GM20000 (cell line): ENCODE measurements at regions not wholly inside any gene's neighbourhood (a gene's known extent, or its start where the extent isn't known, plus 50 kb on each side); places are given as distances from the start of the nearest gene placed in this dataset.

Source experiments
- DNase-seq: peaks from one replicate; pipeline ENCODE4 v3.0.0; 2012; ENCODE audit warnings: low spot score
- TF ChIP-seq, protein P1 (sequence below): IDR thresholded peaks from 2 replicates; pipeline ENCODE4 v1.5.1; 2012; ENCODE audit warnings: mild to moderate bottlenecking, control low read depth; ENCODE audit errors: extremely low read depth, missing control alignments

DNA sequence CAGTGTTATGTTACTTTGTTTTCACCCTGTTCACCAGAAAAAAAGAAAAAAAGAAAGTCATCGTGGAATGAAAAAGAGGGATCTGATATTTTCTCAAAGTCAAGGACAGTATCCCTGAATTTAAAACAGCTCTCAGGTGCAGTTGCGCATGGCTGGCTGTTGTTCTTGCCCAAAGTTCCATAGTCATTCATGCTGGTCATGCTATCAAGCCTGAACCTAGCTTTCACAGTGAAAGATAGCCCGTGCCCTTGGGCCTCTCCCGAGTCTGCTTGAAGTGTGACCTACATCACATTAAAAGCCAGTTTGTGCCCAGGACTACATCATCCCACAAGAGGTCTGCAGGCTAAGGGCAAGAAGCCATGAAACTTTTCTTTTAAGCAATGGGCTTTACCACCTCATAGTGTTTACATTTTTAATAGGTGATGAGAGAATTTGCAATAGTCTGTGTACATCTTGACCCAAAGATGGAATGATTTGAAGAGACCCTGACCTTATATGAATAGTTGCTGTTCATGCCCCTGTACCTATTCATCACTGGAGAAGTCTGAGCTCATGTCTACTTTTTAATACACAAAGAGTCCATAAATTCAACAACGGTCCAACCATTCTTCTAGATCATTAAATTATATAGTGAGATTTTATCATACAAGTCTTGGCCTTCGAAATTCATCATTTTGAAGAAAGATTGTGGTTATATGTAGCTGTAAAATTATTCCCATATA lies 522.5 kb upstream of the MCTP2 start:
- TF ChIP-seq, protein P1, sequence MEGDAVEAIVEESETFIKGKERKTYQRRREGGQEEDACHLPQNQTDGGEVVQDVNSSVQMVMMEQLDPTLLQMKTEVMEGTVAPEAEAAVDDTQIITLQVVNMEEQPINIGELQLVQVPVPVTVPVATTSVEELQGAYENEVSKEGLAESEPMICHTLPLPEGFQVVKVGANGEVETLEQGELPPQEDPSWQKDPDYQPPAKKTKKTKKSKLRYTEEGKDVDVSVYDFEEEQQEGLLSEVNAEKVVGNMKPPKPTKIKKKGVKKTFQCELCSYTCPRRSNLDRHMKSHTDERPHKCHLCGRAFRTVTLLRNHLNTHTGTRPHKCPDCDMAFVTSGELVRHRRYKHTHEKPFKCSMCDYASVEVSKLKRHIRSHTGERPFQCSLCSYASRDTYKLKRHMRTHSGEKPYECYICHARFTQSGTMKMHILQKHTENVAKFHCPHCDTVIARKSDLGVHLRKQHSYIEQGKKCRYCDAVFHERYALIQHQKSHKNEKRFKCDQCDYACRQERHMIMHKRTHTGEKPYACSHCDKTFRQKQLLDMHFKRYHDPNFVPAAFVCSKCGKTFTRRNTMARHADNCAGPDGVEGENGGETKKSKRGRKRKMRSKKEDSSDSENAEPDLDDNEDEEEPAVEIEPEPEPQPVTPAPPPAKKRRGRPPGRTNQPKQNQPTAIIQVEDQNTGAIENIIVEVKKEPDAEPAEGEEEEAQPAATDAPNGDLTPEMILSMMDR: no peak
- no peak for DNase-seq

DNA sequence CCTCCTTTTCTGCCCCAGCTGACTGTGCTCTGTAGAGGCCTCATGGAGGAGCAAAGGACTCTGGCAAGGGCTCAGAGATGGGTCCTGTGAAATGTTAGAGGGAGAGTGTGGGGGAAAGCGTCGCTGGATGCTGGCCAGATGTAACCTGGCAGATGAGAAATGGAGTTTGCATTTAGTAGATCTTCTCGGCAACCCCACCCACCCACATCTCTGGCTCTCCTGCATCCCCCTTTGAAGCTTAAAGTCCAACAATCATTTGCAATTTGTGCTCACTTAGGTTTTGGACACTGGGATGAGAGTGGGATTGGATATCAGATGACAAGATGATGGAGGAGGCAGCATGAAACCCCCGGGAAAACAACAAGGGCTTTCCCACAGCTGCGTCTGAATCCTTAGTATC lies 523.6 kb upstream of the MCTP2 start:
- TF ChIP-seq, protein P1: no peak

DNA sequence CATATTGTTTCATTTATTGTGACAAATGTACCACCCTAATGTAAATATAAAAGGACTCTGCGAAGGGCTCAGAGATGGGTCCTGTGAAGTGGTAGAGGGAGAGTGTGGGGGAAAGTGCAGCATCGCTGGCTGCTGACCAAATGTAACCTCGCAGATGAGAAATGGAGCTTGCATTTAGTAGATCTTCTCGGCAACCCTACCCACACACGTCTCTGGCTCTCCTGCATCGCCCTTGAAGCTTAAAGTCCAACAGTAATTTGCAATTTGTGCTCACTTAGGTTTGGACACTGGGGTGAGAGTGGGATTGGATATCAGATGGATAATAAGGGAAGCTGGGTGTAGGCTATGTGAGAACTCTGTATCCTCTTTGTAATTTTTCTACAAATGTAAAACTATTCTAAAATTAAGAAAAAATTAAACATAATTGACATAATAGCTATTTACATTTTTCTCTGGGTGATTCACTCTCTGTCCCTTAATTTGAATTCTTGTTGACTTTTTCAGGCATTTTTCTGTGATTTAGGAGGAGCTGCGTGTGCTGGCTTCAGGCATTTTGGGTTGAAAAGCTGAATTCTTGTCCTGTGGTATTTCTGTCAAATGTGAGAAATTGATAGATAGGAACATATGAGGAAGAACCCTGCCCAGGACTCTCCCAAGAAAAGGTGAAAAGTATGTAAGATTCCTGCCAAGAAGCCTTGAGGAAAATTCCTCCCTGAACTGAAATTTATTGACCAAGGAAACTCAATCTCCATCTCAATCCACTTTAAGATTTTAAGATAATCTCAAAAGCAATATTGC lies 524.7 kb upstream of the MCTP2 start:
- no peak for DNase-seq

More for the DNA sequence above, 523.6 kb upstream of the MCTP2 start:
- no peak for DNase-seq

DNA sequence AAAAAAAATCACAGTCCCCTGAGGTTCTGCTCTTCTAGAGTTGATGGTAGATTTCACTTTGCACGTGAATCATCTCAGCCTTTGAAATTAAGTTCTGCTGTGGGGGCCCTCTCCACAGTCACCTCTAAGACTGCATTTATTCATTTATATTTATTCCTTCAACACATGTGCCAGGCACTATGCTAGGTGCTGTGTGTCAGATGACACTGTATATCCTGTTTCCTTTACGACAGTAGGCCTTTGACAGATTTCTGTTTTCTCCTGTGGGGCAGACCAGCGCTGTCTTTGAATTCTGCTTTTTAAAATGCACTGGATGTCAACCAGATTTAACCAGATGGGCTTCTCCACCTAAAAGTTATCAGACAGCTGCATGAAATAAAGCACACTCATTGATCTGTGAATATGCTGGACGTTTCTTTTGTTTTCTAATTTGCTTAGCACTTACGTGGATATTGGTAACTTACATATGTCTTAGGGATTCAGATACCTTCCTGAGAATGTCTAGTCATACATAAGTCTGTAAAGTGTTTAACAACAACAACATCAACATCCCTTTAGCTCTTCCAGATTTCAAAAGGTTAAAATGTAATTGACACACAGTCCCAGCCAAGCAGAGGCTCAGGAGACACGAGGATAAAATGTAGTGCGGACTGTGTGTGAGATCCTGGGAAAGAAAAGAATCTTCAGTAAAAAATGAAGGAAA lies 525.5 kb upstream of the MCTP2 start:
- DNase-seq: no peak
- TF ChIP-seq, protein P1: no peak

More for the DNA sequence above, 524.7 kb upstream of the MCTP2 start:
- TF ChIP-seq, protein P1: no peak

DNA sequence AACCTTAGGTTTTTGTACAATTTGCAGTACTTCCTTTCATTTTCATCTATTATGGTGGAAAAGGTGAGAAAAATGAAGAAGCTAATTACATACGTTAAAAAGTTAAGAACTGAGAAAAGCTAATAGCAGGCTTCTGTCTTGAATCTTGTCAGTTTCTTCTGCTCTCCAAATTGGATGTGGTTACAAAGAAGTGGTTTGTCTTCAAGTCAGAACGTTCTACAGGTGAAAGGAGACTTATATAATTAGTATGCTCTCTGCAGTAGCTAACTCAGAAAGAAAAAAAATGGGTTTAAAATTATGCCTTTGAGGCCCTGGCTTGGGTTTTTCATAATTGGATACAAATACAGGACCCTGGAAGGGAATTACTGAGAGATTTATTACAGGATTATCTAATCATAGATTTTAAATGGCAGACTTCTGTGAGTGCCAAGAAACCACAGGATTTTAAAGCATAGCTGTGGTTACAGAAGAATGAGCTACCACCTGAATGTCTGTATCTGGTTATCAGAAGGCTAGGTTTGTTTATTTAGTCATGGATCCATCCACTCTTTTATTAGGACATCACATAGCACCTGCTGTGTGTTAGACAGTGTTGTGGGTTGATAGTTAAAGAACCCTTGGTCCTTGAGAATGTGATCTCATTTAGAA lies 528.1 kb upstream of the MCTP2 start:
- no peak for DNase-seq
- TF ChIP-seq, protein P1: no peak

DNA sequence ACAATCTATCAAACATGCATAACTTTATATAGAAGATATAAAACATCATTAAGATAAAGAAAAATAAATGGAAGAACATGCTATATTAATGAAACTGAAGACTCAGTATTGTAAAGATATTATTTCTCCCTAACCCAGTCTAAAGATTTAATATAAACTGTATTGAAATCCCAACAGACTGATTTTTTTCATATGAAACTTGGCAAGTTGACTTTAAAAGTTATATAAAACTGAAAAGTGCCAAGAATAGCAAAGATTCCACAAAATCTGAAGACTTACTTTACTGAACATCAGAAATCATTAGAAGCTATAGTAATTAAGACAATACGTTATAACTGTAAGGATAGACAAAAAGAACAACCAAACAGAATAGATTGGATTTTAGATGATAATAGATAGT lies 531.3 kb upstream of the MCTP2 start:
- TF ChIP-seq, protein P1: no peak
- no peak for DNase-seq

DNA sequence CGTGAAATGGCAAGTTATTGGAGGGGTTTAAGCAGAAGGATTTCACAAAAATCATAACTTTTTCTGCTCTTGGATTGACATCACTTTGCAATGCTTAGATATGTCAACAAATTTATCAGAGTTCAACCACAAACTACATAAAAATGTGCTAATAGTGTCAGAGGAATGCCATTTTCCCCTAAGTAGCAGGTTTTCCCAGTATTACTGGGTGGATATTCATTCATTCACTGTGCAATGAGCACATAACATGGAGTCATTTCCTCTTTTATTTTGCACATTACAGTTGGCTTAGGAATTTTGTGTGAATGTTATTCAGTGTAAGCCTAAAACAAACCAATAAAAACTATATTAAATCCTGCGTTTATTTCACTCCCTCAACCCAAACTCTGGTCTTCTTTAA lies 537.3 kb upstream of the MCTP2 start:
- no peak for DNase-seq
- TF ChIP-seq, protein P1: no peak
